ENCODE measurements at regions not wholly inside any gene's neighbourhood (a gene's known extent, or its start where the extent isn't known, plus 50 kb on each side); places are given as distances from the start of the nearest gene placed in this dataset.

GRCh38 chr5:26579712-26580111 lies 458.7 kb downstream of the CDH9 start:
- Histone ChIP-seq H3K9me3 (peaks cover 0 to 2% of the 10 kb centered on the region in 2 donors), H3K4me1 (no peaks in the 10 kb centered on the region), H3K36me3 (no peaks in the 10 kb centered on the region), H3K4me3 (no peak overlapping the region), H3K27me3 (no peaks in the 10 kb centered on the region), H3K27ac (no peak overlapping the region)
- intact Hi-C loops (cut with DNase I; ENCODE audit: low total_unique reads) = loop anchor here (10.0 kb wide), 1 partner anchor 575 kb away; no protein-coding TSS in a partner anchor
- 60 to 70% methylated on average over 2 of the region's 2 CpGs for WGBS, 2 donors (ENCODE audit: low coverage in 1 of 2)
- TF ChIP-seq POLR2AphosphoS5 (IDR thresholded peaks at IDR 0.05) (no peak), POLR2A (IDR thresholded peaks at IDR 0.05) (no peak), CTCF (IDR thresholded peaks at IDR 0.05) (no peak), EP300 (IDR thresholded peaks at IDR 0.05; ENCODE audit: low read depth) (no peak)
- no peak for DNase-seq
- in situ Hi-C loops (cut with MboI; ENCODE audit: low pct_ligation_motif_present in 1 of 4, low pct_unique_long_range_greater_than_20kb in 1 of 4, low sequenced_read_pairs in 3 of 4) = no loop called here

GRCh38 chr5:26578002-26578401 lies 460.4 kb downstream of the CDH9 start:
- no peaks in the 10 kb centered on the region for H3K36me3 ChIP-seq
- intact Hi-C loops (cut with DNase I; ENCODE audit: low total_unique reads) = no loop called here
- no peak for TF ChIP-seq POLR2AphosphoS5 (IDR thresholded peaks at IDR 0.05)
- no peak for TF ChIP-seq CTCF (IDR thresholded peaks at IDR 0.05)
- no peak for TF ChIP-seq EP300 (IDR thresholded peaks at IDR 0.05; ENCODE audit: low read depth)
- TF ChIP-seq POLR2A (IDR thresholded peaks at IDR 0.05) = no peak
- no peaks in the 10 kb centered on the region for H3K4me1 ChIP-seq
- DNase-seq = no peak
- H3K9me3 ChIP-seq = peaks cover 0 to 6% of the 10 kb centered on the region in 2 donors
- H3K27ac ChIP-seq = no peak overlapping the region
- WGBS, 2 donors (ENCODE audit: low coverage in 1 of 2) = 41 to 47% methylated on average over 2 of the region's 2 CpGs
- H3K27me3 ChIP-seq = no peaks in the 10 kb centered on the region
- H3K4me3 ChIP-seq = no peak overlapping the region
- in situ Hi-C loops (cut with MboI; ENCODE audit: low pct_ligation_motif_present in 1 of 4, low pct_unique_long_range_greater_than_20kb in 1 of 4, low sequenced_read_pairs in 3 of 4) = no loop called here

- no peaks in the 10 kb centered on the region for H3K36me3 ChIP-seq
- intact Hi-C loops (cut with DNase I; ENCODE audit: low total_unique reads) = no loop called here
- in situ Hi-C loops (cut with MboI; ENCODE audit: low pct_ligation_motif_present in 1 of 4, low pct_unique_long_range_greater_than_20kb in 1 of 4, low sequenced_read_pairs in 3 of 4) = no loop called here
- H3K27ac ChIP-seq = no peak overlapping the region
- WGBS, 2 donors (ENCODE audit: low coverage in 1 of 2) = 38 to 51% methylated on average over 1 of the region's 1 CpG
- H3K27me3 ChIP-seq = no peaks in the 10 kb centered on the region
- H3K4me1 ChIP-seq = no peaks in the 10 kb centered on the region
- peaks cover 0 to 6% of the 10 kb centered on the region in 2 donors for H3K9me3 ChIP-seq
- H3K4me3 ChIP-seq = no peak overlapping the region
- no peak for TF ChIP-seq POLR2A (IDR thresholded peaks at IDR 0.05)
- no peak for TF ChIP-seq POLR2AphosphoS5 (IDR thresholded peaks at IDR 0.05)
- no peak for TF ChIP-seq EP300 (IDR thresholded peaks at IDR 0.05; ENCODE audit: low read depth)
- TF ChIP-seq CTCF (IDR thresholded peaks at IDR 0.05) = no peak
- DNase-seq = no peak
These were observed 465.9 kb downstream of the CDH9 start for GRCh38 chr5:26572480-26572879.

- no peak for TF ChIP-seq EP300 (IDR thresholded peaks at IDR 0.05; ENCODE audit: low read depth)
- TF ChIP-seq CTCF (IDR thresholded peaks at IDR 0.05) = no peak
- no peak for TF ChIP-seq POLR2AphosphoS5 (IDR thresholded peaks at IDR 0.05)
- no peak for TF ChIP-seq POLR2A (IDR thresholded peaks at IDR 0.05)
- no peak for DNase-seq
- Histone ChIP-seq H3K27ac (no peak overlapping the region), H3K4me3 (no peak overlapping the region), H3K36me3 (no peaks in the 10 kb centered on the region), H3K27me3 (no peaks in the 10 kb centered on the region), H3K4me1 (no peaks in the 10 kb centered on the region), H3K9me3 (peaks cover 6 to 7% of the 10 kb centered on the region in 2 donors)
- WGBS, 2 donors (ENCODE audit: low coverage in 1 of 2) = 90 to 92% methylated on average over 2 to 14 of the region's 14 CpGs
- in situ Hi-C loops (cut with MboI; ENCODE audit: low pct_ligation_motif_present in 1 of 4, low pct_unique_long_range_greater_than_20kb in 1 of 4, low sequenced_read_pairs in 3 of 4) (no loop called here), intact Hi-C loops (cut with DNase I; ENCODE audit: low total_unique reads) (no loop called here)
These were observed 468.5 kb downstream of the CDH9 start for GRCh38 chr5:26569929-26570258.
